Ureter (tissue), 1 donor: ENCODE measurements at regions not wholly inside any gene's neighbourhood (a gene's known extent, or its start where the extent isn't known, plus 50 kb on each side); places are given as distances from the start of the nearest gene placed in this dataset.
"Not testable (repeated sequence)": the region's sequence is repeated elsewhere in the genome, so short reads cannot be mapped to it uniquely, and the experiment has no call there.

Experiments
- DNase-seq: peaks from one replicate; pipeline ENCODE4 v3.0.0-alpha.2; 2020; ENCODE audit warnings: low spot score
- donor health status: DM: yes; HTN: yes; CAD: no.

DNA sequence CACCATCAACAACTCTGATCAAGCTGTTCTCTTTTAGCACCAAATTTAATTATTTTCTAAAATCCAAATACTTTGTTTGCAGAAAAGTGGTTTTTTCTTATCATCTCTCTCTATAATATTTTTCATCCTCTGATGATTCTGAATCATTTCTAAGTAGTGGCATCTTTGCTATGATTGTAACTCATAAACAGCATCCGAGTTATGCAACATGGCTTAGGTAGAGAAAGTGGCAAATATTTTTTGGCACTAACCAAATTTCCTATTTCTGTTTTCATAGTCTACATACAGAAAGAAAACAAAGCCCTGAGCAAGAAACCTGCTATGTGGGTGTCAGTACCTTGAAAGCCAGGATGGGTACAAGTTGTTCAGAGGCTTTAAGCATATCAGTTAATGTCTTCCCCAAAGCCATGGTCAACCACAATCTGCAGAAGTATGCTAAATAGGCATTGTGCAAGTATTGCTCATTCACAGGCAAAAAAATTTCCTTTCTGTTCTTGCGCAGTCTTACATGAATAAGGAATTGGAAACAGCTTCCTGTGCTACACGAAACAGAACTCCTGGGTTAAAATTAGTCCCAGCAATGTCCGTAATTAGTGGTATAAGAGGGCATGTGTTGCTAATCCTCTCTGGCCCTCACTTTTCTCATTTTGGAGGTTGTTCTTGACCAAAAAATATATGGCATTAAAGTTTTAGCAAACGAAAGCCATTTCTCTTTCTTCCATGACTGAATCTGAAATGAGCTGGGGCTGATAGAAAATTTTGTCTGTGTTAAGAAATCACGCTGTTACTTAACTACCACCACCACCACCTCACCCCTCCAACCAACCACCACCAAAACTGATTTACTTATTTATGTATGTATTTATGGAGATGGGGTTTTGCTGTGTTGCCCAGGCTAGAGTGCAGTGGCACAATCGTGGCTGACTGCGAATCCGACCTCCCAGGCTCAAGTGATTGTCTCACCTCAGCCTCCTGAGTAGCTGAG lies 325.6 kb upstream of the MAGI2 start:
- no peak for DNase-seq

DNA sequence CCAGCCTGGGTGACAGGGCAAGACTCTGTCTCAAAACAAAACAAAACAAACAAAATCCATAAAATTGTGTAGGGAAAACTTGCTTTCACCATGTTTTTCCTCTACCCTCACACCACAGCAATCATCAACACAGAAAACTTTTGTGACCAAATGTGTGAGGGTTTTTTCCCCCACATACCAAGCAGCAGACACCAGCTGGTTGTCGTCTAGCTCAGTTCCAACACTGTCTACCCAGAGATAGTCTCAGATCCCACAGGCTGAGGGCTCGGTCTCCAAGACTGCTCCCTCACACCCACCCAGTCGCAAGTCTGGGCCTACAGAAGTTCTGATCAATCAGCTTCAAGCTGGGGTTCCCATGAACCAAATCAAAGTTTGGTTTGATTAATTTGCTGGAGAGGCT lies 322.4 kb upstream of the MAGI2 start:
- no peak for DNase-seq

DNA sequence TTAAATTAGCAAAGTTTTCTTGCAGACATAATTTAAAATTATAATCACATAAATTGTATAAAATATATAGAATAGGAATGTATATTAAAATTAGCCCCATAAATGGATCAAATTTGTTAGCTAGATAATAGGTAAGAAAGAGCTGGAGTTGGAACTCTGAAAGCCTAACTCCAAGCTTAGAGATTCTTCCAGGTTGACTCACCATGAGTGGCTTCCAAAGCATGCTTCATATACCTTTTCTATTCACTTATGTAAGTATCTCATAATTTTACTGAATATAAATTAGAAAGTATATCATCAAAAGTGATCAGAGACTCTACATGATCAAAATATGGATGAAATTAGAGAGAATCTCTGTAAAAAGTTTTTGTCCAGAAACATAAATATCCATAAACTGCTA lies 320.7 kb upstream of the MAGI2 start:
- DNase-seq = no peak

DNA sequence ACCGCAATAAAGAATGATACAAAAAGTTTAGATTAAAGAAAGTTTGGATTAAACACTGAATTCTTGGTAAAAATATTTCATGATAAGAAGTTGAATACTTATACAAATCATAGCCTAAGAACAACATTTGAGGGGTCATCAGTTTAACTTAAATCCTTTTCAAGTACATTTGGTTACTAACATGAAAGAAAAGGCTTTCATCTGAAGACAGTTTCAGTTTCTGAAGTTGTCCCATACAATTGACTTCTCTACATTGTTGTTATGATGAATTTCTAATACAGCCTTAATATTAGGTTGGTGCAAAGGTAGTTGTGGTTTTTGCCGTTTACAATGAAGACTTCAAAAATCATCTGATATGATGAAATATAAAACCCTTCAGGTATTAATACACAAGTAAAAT lies 317.5 kb upstream of the MAGI2 start:
- no peak for DNase-seq

DNA sequence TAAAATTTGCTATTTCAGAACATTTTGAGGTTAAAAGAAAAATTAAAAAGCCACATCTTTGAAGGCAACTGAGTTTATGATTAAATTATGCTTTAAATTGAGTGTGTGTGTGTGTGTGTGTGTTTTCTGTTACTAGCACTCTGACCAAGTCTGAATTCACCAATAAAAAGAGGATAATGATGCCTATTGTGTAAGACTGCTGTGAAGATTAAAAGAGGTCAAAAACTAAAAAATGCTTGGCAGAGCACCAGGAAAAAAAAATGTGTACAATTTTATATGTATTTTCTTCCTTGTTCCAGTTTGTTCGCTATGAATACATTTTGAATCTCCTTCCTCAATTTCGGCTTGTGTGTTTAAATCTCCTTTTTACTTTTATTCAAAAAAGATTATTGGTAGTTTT lies 316.6 kb upstream of the MAGI2 start:
- DNase-seq = no peak

DNA sequence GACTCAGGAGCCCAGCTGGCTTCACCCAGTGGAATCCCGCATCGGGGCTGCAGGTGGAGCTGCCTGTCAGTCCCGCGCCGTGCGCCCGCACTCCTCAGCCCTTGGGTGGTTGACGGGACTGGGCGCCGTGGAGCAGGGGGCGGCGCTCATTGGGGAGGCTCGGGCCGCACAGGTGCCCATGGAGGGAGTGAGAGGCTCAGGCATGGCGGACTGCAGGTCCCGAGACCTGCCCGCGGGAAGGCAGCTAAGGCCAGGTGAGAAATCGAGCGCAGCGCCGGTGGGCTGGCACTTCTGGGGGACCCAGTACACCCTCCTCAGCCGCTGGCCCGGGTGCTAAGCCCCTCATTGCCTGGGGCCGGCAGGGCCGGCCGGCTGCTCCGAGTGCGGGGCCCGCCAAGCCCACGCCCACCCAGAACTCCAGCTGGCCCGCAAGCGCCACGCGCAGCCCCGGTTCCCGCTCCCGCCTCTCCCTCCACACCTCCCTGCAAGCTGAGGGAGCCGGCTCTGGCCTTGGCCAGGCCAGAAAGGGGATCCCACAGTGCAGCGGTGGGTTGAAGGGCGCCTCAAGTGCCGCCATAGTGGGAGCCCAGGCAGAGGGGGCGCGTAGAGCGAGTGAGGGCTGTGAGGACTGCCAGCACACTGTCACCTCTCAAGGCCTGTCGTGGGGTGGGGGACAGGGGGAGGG lies 314.6 kb upstream of the MAGI2 start:
- DNase-seq = not testable (repeated sequence)

DNA sequence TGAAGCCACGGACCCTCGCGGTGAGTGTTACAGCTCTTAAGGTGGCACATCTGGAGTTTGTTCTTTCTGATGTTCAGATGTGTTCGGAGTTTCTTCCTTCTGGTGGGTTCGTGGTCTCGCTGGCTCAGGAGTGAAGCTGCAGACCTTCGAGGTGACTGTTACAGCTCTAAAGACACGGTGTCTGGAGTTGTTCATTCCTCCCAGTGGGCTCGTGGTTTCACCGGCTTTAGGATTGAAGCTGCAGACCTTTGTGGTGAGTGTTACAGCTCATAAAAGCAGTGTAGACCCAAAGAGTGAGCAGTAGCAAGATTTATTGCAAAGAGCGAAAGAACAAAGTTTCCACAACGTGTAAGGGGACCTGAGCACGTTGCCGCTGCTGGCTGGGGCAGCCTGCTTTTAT lies 313.7 kb upstream of the MAGI2 start:
- DNase-seq = not testable (repeated sequence)

DNA sequence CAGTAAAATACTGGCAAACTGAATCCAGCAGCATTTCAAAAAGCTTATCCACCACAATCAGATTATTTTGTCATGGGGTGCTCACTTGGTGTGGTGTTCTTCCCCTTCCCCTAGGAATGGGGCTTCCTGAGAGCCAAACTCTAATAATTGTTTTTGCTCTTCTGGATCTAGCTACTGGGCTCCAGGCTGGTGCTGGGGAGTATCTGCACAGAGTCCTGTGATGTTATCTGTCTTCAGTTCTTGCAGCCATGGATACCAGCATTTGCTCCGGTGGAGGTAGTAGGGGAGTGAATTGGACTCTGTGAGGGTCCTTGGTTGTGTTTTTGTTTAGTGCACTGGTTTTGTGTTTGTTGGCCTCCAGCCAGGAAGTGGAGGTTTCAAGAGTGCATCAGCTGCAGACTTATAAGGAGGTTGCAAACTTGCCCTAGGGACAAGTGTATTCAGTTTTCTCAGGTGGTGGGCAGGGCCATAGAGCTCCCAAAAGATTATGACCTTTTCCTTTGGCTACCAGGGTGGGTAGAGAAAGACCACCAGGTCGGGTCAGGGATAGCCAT lies 308.5 kb upstream of the MAGI2 start:
- DNase-seq = no peak

DNA sequence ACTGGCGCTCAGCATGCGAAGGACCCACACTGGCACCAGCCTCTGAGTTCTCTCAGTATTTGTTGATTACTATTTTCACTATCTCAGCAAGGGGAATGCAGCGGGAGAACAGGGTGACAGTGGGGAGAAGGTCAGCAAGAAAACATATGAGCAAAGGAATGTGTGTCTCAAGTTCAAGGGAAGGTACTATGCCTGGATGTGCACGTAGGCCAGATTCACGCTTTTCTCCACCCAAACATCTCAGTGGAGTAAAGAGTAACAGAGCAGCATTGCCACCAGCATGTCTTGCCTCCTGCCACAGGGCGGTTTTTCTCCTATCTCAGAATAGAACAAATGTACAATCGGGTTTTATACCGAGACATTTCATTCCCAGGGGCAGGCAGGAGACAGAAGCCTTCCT lies 297.5 kb upstream of the MAGI2 start:
- not testable (repeated sequence) for DNase-seq

DNA sequence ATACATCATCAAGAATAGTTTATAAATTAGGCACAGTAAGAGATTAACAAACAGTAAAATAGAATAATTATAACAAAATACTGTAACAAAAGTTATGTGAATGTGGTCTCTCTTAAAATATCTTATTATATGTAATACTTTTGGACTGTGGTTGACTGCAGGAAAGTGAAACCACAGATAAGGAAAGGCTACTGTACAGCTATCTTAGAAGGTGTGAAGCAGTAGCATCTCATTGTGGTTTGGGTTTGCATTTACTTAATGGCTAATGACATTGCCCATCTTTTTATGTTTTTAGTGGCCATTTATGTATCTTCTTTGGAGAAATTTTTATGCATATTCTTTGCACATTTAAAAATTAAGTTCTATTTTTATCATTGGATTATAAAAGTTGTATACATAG lies 296.4 kb upstream of the MAGI2 start:
- no peak for DNase-seq

DNA sequence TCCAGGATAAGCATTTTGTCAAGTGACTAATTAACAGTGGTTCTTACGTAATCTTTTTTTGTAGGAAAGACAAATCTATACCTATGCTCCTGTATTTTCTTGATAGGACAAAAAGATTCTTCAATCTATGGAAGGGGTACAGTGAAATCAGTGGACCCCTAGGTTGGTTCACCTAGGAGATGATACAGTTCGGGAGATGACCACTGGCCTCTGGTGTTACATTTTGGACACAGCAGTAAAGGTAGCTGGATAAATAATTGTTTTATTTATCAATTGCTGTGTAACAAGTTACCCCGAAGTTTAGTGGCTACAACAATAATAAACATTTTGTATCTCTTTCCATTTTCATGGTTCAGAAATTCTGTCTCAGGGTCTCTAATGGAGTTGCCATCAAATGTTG lies 288.2 kb upstream of the MAGI2 start:
- DNase-seq = no peak

DNA sequence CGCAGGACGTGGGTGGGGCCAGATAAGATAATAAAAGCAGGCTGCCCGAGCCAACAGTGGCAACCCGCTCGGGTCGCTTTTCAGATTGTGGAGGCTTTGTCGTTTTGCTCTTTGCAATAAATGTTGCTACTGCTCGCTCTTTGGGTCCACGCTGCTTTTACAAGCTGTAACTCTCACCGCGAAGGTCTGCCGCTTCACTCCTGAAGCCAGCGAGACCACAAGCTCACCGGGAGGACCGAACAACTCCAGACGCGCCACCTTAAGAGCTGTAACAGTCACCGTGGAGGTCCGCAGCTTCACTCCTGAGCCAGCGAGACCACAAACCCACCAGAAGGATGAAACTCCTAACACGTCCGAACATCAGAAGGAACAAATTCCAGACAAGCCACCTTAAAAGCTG lies 286.6 kb upstream of the MAGI2 start:
- DNase-seq = no peak

DNA sequence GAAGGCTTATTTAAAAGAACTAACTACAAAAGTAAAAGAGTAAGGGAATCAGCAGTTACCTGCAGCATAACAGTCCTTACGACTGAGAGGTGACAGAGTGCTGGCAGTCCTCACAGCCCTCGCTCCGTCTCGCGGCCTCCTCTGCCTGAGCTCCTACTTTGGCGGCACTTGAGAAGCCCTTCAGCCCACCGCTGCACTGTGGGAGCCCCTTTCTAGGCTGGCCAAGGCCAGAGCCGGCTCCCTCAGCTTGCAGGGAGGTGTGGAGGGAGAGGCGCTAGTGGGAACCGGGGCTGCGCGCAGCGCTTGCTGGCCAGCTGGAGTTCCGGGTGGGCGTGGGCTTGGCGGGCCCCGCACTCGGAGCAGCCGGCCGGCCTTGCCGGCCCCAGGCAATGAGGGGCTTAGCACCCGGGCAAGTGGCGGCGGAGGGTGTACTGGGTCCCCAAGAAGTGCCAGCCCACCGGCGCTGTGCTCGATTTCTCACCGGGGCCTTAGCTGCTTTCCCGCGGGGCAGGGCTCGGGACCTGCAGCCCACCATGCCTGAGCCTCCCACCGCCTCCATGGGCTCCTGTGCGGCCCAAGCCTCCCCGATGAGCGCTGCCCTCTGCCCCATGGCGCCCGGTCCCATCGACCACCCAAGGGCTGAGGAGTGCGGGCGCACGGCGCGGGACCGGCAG lies 285.7 kb upstream of the MAGI2 start:
- DNase-seq = not testable (repeated sequence)

DNA sequence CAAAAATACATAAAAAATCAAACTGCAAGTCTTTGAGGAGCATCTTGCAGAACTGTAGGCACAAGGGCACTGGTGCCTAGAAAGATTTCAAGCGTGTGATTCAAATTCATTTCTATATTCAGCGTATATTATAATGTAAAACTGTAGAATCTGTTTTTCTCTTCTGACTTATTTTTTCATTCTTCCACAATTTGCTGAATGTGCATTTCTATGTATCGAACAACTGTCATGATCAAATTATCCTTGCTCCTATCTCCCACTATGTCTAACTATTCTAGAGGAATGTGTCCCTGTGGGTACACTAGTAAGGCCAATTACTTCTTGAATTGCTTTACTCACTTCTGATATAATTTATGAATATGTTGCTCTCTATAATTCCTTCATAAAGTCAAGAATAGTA lies 283.0 kb upstream of the MAGI2 start:
- no peak for DNase-seq

DNA sequence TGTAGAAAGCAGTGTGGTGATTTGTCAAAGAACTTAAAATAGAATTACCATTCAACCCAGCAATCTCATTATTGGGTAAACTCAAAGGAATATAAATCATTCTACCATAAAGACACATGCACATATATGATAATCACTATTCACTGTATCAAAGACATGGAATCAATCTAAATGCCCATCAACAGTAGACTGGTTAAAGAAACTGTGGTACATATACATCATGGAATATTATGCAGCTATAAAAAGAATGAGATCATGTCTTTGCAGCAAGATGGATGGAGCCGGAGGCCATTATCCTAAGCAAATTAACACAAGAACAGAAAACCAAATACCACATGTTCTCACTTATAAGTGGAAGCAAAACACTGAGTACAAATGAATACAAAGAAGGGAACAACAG lies 281.5 kb upstream of the MAGI2 start:
- DNase-seq = no peak

DNA sequence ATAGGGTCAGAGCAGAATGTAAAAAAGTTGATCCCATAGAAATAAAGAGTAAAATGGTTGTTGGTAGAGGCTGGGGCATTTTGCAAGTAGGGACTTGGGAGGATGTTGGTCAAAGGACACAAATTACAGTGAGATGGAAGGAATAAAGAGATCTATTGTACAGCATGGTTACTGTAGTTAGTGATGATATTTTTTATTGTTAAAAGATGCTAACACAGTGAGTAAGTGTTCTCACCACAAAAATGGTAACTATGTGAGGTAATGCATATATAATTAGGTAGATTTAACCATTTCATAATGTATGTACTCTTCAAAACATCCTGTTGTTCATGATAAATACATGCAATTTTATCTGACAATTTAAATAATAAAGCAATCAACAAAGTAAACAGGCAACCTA lies 280.7 kb upstream of the MAGI2 start:
- DNase-seq = no peak

DNA sequence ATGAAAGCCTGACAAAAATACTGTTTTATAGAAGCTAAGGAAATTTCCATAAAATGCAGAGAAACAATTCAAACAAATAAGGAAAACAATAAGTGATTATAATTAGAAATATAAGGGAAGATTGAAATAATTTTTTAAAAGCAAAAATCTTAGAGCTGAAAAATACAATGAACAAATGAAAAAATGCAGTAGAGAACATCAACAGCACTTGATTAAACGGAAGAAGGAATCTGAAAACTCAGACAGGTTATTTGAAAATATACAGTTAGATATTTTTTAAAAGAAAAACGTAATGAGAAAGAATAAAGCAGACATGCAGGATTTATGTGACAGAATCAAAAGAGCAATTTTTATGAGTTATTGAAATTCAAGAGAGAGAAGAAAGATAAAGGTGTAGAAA lies 279.1 kb upstream of the MAGI2 start:
- DNase-seq = no peak

DNA sequence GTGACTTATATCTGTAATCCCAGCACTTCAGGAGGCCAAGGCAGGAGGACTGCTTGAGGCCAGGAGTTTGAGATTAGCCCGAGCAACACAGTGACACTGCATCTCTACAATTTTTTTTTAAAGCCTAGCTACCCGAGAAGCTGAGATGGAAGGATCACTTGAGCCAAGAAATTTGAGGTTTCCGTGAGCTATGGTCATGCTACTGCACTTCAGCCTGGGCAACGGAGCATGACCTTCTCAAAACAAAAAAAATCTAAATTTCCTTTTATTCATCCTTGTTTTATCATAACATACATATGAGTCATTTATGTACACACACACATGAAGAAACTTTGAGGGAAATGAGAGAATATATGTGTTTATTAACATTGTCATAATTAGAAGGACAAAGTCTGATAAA lies 277.5 kb upstream of the MAGI2 start:
- no peak for DNase-seq

DNA sequence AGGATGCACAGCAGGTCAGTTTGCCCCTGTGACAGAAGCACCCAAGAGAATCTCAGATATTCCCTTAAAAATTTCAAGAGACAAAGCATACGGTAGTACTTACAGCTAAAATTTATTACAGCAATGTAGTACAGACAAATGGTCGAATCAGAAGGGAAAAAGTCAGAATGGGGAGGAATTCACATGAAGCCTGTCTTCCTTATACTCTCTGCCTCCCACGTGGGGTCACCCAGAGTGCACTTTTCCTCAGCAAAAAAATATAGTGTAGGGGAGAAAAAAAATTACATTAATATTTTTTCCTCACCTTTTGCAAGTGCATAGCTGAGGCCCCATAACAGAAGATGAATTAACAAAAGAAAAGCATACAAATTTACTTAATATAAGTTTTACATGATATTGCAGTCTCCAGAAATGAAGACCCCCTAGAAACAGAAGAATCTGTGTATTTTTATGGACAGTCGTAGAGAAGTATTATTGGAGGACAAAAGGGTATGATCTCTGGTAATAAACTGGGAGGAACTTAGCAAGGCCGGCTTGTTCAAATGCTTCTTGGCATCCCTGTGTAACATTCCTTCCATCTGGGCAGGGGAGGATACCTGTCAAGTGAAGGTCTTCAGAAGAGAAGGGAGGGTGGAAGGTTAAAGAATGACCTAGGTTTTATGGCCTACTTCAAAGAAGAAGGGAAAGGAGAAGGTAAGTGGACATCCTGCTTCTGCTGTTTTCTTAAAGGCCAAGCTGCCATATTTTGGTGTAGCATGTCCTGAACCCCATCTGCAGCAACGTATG lies 270.6 kb upstream of the MAGI2 start:
- no peak for DNase-seq

DNA sequence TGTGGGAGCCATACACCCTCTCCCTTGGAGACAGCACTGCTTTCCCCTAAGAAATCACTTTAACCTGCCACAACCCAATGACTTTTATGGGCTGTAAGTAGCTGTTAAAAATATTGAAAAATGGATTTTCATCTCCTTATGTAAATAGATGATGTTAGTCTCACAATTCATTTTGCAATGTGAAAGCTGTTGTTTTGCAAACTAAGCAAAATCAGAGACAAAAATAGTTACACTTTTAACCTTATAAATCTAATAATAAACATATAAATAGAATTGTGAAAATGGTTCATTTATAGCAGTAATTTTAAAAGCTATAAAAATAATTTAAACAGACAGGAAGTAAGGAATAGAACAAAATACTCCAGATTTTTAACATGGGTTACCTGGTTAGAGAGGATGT lies 268.8 kb upstream of the MAGI2 start:
- DNase-seq = no peak

DNA sequence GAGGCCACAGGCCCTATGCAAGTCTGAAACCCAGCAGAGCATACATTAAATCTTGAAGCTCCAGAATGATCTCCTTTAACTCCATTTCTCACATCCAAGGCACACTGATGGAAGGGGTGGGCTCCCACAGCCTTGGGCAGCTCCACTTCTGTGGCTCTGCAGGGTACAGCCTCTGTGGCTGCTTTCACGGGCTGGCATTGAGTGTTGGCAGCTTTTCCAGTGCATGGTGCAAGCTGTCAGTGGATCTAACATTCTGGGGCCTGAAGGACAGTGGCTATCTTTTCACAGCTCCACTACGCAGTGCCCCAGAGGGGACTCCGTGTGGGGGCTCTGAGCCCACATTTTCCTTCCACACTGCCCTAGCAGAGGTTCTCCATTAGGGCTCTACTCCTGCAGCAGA lies 265.7 kb upstream of the MAGI2 start:
- no peak for DNase-seq

DNA sequence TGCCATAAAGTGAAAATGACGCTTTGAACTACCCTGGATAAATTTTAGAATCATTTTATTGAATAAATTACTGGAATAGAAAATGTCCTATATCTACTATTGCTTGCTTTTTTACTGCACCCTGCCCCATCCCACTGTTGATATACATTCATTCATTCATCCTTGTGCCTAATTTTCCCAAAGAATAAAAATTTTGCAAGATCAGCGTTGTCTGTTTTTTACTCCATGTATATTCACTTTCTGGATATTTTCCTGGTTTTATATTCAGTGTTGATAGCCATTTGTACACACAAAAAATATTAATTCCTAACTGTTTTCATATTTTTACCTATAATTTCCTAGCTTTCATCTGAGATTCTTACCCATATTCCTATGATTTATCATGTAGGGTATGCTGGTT lies 262.9 kb upstream of the MAGI2 start:
- DNase-seq = no peak
